Lung microvascular endothelial cell (primary cell): ENCODE measurements at regions not wholly inside any gene's neighbourhood (a gene's known extent, or its start where the extent isn't known, plus 50 kb on each side); places are given as distances from the start of the nearest gene placed in this dataset.
A peak's percentile ranks its signal among the peaks of the same experiment; 100 is the strongest.
"Not testable (repeated sequence)": the region's sequence is repeated elsewhere in the genome, so short reads cannot be mapped to it uniquely, and the experiment has no call there.

ENCODE experiments used
- DNase-seq, 2 donors: peaks; one replicate each; pipeline versions ENCODE4 v3.0.0 to v3.0.0-alpha.2; 2010; ENCODE audit warnings: low read depth in 2 of 2

GRCh38 chr4:170425521-170426143, 335.9 kb upstream of the AADAT start:
- DNase-seq = no peak

- DNase-seq = no peak
Measured at GRCh38 chr4:170425040-170425439, 335.3 kb upstream of the AADAT start.

GRCh38 chr4:170423137-170423536, 333.4 kb upstream of the AADAT start:
- DNase-seq = no peak

GRCh38 chr4:170420255-170420693, 330.5 kb upstream of the AADAT start:
- no peak for DNase-seq

GRCh38 chr4:170414961-170415360, 325.2 kb upstream of the AADAT start:
- DNase-seq = no peak

- DNase-seq = no peak
Measured at GRCh38 chr4:170414360-170414759, 324.6 kb upstream of the AADAT start.

GRCh38 chr4:170413951-170414350, 324.2 kb upstream of the AADAT start:
- DNase-seq = no peak

GRCh38 chr4:170400361-170400760, 310.6 kb upstream of the AADAT start:
- no peak for DNase-seq

GRCh38 chr4:170399581-170400293, 310.0 kb upstream of the AADAT start:
- no peak for DNase-seq

GRCh38 chr4:170398218-170398617, 308.5 kb upstream of the AADAT start:
- no peak for DNase-seq

- no peak for DNase-seq
Measured at GRCh38 chr4:170395773-170396172, 306.0 kb upstream of the AADAT start.

GRCh38 chr4:170391066-170391740, 301.4 kb upstream of the AADAT start:
- no peak for DNase-seq

GRCh38 chr4:170389411-170389810, 299.7 kb upstream of the AADAT start:
- DNase-seq = no peak

- no peak for DNase-seq
Measured at GRCh38 chr4:170388255-170388654, 298.5 kb upstream of the AADAT start.

- DNase-seq = no peak
Measured at GRCh38 chr4:170386971-170387370, 297.2 kb upstream of the AADAT start.

GRCh38 chr4:170386511-170386910, 296.8 kb upstream of the AADAT start:
- no peak for DNase-seq

- peak in 1 of 2 donors; percentile 0 for DNase-seq
Measured at GRCh38 chr4:170374770-170375169, 285.0 kb upstream of the AADAT start.

GRCh38 chr4:170348945-170349344, 259.2 kb upstream of the AADAT start:
- DNase-seq = no peak

- DNase-seq = not testable (repeated sequence)
Measured at GRCh38 chr4:170347191-170347590, 257.4 kb upstream of the AADAT start.

- DNase-seq = no peak
Measured at GRCh38 chr4:170339522-170339921, 249.8 kb upstream of the AADAT start.

- no peak for DNase-seq
Measured at GRCh38 chr4:170336238-170336775, 246.6 kb upstream of the AADAT start.

- no peak for DNase-seq
Measured at GRCh38 chr4:170325599-170325998, 235.8 kb upstream of the AADAT start.
